Limb (tissue), 2 donors: ENCODE measurements at regions not wholly inside any gene's neighbourhood (a gene's known extent, or its start where the extent isn't known, plus 50 kb on each side); places are given as distances from the start of the nearest gene placed in this dataset.
A peak's percentile ranks its signal among the peaks of the same experiment; 100 is the strongest.

ENCODE experiments used
- DNase-seq, 2 donors: peaks; one replicate each; pipeline ENCODE4 v3.0.0-alpha.2; 2016; ENCODE audit errors: extremely low spot score in 2 of 2

GRCh38 chr6:21990577-21990976, 306.3 kb downstream of the PRL start:
- DNase-seq = no peak

- DNase-seq = no peak
Observed at GRCh38 chr6:21992178-21992967, 304.5 kb downstream of the PRL start.

GRCh38 chr6:21993841-21994240, 303.0 kb downstream of the PRL start:
- DNase-seq = no peak

- no peak for DNase-seq
Observed at GRCh38 chr6:21994821-21995220, 302.0 kb downstream of the PRL start.

- DNase-seq = no peak
Observed at GRCh38 chr6:21995318-21995717, 301.5 kb downstream of the PRL start.

- no peak for DNase-seq
Observed at GRCh38 chr6:21996425-21997118, 300.3 kb downstream of the PRL start.

GRCh38 chr6:21997119-21998037, 299.5 kb downstream of the PRL start:
- DNase-seq = no peak

DNA sequence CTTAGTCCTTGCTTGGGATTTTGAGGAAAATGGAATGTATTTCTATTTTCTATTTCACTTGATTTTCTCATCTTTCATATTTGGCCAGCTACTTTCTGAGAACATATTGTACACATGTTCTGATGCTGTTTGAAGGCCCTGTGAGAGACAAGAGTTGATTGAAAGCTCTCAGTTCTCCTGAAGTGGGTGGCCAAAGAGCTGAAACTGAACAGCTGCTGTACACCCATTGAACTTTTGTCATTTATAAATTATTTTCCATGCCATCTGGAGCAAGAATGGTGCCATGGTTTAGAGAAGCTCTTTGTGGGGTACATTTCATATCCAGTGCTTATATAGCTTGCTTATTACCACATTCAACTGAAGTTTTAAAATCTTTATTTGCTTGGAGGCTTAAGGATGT, 298.3 kb downstream of the PRL start:
- no peak for DNase-seq

DNA sequence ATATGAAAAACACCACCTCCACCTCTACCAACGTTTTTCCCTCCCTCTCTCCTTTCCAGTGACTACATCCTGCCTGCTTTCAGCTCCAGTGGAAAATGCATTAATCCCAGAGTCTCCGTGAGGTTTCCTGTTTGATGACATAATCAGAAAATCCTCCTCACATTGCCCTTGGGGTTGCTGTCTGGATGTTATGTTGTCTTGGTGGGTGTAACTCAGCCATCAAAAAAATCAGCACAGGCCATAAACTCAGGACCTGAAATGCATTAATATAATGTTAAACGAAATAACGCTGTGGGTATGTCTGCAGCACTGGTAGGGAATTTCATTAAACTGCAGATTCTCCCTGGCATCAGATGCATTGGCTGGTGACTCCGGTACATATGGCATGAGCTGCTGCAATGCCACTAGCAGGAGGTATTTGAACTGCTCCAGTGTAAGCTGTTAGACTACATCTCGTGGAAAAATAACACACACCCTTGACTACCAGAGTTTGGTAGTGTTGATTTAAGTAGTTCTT, 297.8 kb downstream of the PRL start:
- DNase-seq = peak; percentile 38 to 71

DNA sequence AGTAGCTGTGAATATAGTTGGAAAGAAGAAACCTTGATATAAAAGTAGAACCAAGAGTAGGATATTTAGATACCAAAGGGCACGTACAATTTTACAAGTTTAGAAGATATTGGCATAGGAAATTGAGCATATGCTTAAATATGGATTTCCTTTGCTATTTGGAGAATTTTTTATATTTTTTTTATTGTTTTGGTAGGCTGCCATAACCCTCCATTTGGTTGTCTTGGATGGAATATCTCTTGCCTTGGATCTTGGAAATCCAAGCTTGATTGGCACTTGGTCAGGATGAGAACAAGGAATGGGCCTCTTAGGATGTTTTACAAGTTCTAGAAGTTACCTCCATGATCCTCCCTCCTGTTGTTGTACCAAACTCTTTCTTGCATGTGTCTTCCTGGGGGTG, 297.1 kb downstream of the PRL start:
- DNase-seq = no peak

- no peak for DNase-seq
Observed at GRCh38 chr6:22001396-22002027, 295.3 kb downstream of the PRL start.

- DNase-seq = no peak
Observed at GRCh38 chr6:22003287-22003686, 293.5 kb downstream of the PRL start.

GRCh38 chr6:22006795-22007194, 290.0 kb downstream of the PRL start:
- no peak for DNase-seq

DNA sequence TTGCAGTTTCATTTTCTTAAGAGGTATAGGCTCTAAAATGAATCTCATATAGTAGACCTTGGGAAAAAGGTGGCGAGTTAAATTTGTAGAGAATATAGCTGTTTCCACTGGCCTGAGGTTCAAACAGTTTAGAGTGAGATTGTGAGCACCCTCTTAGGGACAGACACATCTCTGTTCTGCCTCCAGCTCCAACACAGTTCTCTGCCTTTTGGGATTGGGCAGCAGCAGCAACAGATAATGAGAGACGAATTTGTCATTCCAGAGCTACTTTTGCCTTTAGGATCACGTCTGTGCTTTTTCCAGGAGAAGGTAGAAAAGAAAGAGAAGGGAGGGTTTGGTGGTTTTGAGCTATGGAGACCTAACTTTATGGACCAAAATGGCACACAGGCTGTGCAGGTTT, 289.4 kb downstream of the PRL start:
- no peak for DNase-seq

DNA sequence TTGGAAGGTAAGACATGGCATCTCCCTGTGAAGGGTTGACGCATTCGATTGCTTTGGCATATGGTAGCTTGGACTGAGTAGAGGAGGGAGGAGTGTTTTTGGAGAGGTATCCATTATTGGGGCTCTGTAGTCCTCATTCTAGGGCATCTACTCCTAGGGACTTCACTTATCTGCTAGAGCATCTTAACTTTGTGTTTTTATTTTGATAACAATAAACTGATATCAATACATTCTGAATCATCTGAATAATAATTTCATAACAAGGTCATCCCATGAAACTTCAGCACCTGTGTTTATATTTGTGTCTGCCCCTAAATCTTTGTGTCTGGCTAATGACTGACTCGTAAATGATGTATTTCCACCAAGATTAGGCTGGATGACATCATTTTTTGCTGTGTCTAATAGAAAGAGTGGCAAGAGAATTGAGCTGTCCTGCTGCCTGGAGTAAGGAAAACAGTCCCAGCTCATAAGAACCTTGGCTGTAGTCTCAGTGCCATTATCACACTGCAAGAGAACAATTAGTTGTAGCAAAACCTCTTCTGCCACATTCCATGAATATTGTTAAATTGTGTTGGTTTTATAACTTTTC, 288.5 kb downstream of the PRL start:
- DNase-seq = no peak

GRCh38 chr6:22010102-22010501, 286.7 kb downstream of the PRL start:
- DNase-seq = no peak

DNA sequence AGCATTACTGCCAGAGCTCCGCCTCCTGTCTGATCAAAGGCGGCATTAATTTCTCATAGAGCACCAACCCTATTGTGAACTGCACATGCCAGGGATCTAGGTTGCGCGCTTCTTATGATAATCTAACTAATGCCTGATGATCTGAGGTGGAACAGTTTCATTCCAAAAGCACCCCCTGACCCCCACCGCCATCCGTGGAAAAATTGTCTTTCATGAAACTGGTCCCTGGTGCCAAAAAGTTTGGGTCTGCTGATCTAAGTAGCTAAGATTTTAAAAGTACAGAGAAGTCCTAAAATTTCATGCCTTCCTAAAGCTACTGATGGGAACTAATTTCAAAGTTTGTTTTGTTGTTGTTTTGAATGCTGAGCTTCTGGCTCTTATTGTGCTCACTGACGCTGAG, 281.6 kb downstream of the PRL start:
- no peak for DNase-seq

GRCh38 chr6:22015944-22016343, 280.9 kb downstream of the PRL start:
- DNase-seq = no peak

DNA sequence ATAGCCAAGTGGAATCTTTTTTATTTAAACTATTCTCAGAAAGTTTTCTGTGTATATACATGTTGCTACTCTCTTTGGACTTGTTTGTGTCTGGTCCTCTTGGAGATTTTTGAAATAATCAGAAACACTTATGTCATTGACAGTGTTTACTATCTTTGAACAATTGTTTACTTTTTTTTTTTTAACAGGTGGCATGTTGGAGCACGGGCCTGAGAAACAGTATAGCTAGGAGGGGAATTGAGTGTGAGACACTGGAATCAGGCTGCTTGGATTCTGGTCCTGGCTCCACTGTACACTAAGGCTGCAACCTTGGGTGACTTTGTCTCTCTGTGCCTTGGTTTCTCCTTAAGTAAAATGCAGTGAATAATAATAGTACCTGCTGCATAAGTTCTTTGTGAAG, 279.6 kb downstream of the PRL start:
- DNase-seq = no peak

DNA sequence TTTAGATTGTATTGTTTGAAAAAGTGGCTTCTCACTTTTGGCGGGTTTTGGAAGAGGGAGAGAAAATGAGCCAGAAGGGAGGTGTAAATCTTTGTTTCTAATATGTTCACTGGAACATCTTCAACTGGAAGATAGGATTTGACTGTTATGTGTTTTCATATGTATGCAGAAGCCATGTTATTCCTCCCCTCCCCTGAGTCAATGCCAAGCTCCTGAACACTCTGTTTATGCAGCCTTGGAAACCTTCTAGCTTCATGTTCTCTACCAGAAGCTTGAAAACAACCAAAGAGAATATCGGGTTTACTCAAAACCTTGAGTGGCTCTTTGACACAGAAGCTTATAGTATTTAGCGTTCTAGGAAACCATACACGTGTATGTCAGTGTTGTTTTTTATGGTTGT, 279.1 kb downstream of the PRL start:
- DNase-seq = no peak

GRCh38 chr6:22019857-22020256, 277.0 kb downstream of the PRL start:
- DNase-seq = no peak
